AG10803 (cell line): ENCODE measurements at regions not wholly inside any gene's neighbourhood (a gene's known extent, or its start where the extent isn't known, plus 50 kb on each side); places are given as distances from the start of the nearest gene placed in this dataset.
"Not testable (repeated sequence)": the region's sequence is repeated elsewhere in the genome, so short reads cannot be mapped to it uniquely, and the experiment has no call there.

Source experiments
- DNase-seq: peaks from one replicate; pipeline ENCODE4 v3.0.0; 2010; ENCODE audit warnings: low read depth
- H3K4me3 ChIP-seq: 2 replicates; pipeline ENCODE4 v1.5.1; 2011; ENCODE audit warnings: mild to moderate bottlenecking, low read length, control low read depth
- TF ChIP-seq, protein P1 (sequence below): conservative IDR thresholded peaks from 2 replicates; pipeline ENCODE4 v1.5.1; 2011; ENCODE audit warnings: mild to moderate bottlenecking, low read length, control low read depth, inconsistent platforms

GRCh38 chr15:57896114-57896513 is 169.4 kb downstream of the ALDH1A2 start:
- TF ChIP-seq, protein P1, sequence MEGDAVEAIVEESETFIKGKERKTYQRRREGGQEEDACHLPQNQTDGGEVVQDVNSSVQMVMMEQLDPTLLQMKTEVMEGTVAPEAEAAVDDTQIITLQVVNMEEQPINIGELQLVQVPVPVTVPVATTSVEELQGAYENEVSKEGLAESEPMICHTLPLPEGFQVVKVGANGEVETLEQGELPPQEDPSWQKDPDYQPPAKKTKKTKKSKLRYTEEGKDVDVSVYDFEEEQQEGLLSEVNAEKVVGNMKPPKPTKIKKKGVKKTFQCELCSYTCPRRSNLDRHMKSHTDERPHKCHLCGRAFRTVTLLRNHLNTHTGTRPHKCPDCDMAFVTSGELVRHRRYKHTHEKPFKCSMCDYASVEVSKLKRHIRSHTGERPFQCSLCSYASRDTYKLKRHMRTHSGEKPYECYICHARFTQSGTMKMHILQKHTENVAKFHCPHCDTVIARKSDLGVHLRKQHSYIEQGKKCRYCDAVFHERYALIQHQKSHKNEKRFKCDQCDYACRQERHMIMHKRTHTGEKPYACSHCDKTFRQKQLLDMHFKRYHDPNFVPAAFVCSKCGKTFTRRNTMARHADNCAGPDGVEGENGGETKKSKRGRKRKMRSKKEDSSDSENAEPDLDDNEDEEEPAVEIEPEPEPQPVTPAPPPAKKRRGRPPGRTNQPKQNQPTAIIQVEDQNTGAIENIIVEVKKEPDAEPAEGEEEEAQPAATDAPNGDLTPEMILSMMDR: no peak
- no peak overlapping the region for H3K4me3 ChIP-seq
- DNase-seq: no peak

DNA sequence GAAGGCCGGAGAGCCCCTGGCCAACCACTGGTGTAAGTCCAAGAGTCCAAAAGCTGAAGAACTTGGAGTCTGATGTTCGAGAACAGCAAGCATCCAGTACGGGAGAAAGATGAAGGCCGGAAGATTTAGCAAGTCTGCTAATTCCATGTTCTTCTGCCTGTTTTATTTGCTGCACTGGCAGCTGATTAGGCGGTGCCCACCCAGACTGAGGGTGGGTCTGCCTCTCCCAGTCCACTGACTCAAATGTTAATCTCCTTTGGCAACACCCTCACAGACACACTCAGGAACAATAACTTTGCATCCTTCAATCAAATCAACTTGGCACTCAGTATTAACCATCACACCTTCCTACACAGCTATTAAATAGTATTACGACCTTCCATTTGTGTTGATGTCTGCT is 168.6 kb downstream of the ALDH1A2 start:
- not testable (repeated sequence) for DNase-seq, H3K4me3 ChIP-seq

GRCh38 chr15:57897870-57898269 is 167.6 kb downstream of the ALDH1A2 start:
- DNase-seq: no peak

DNA sequence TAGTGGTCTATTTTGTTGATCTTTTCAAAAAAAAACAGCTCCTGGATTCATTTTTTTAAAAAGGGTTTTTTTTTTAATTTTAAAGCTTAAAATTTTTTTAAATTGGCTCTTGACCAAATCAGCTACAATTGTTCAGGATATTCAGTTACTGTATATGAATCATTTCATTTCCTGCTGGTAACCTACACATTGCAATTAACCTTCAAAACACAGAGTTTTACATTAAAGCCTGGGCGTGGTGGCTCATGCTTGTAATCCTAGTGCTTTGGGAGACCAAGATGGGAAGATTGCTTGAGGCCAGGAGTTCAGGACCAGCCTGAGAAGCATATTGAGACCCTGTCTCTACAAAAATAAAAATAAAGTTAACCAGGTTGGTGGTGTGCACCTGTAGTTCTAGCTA is 163.4 kb downstream of the ALDH1A2 start:
- H3K4me3 ChIP-seq: no peak overlapping the region
- DNase-seq: no peak
- TF ChIP-seq, protein P1: no peak

More at GRCh38 chr15:57897870-57898269, 167.6 kb downstream of the ALDH1A2 start:
- TF ChIP-seq, protein P1: no peak
- H3K4me3 ChIP-seq: no peak overlapping the region
